BJ (cell line): ENCODE measurements at regions not wholly inside any gene's neighbourhood (a gene's known extent, or its start where the extent isn't known, plus 50 kb on each side); places are given as distances from the start of the nearest gene placed in this dataset.

Source experiments
- CTCF ChIA-PET: fragments of 350-600 bp; formaldehyde crosslinking; extraction: SDS; loops from one replicate; lab custom pipeline; 2021; ENCODE audit warnings: antibody characterized with exemption, inconsistent platforms; lab: Yijun Ruan, JAX
- POLR2A ChIA-PET: fragments of 300-600 bp; sonication (Branson Sonifier 250); formaldehyde crosslinking; extraction: SDS; loops from one replicate; lab custom pipeline; 2021; ENCODE audit warnings: antibody characterized with exemption; lab: Charles Lee
- DNase-seq: peaks from one replicate; pipeline ENCODE4 v3.0.0-alpha.2; 2011; ENCODE audit warnings: low read depth
- H3K27me3 ChIP-seq: 2 replicates; pipeline ENCODE4 v1.6.0; 2011; ENCODE audit warnings: low read length; ENCODE audit not compliant: control insufficient read depth, insufficient read depth
- H3K36me3 ChIP-seq: 2 replicates; pipeline ENCODE4 v1.5.1; 2011; ENCODE audit warnings: low read length; ENCODE audit not compliant: control insufficient read depth, insufficient read depth
- H3K4me3 ChIP-seq: 2 replicates; pipeline ENCODE4 v1.5.1; 2011; ENCODE audit warnings: low read depth, mild to moderate bottlenecking, control low read depth, low read length
- CTCF ChIP-seq: IDR thresholded peaks from 2 replicates; pipeline ENCODE4 v1.5.1; 2011; ENCODE audit warnings: low read depth, mild to moderate bottlenecking, control low read depth, inconsistent platforms, low read length, moderate library complexity; ENCODE audit not compliant: insufficient read depth

- CTCF ChIA-PET, result no interaction called here
- Histone ChIP-seq H3K4me3 (no peak overlapping the region), H3K36me3 (no peaks in the 10 kb centered on the region), H3K27me3 (no peaks in the 10 kb centered on the region)
- DNase-seq, result no peak
- no peak for TF ChIP-seq CTCF
- POLR2A ChIA-PET, result no interaction called here
These were observed 133.3 kb upstream of the TRPM3 start for GRCh38 chr9:71254592-71255277.

- no peaks in the 10 kb centered on the region for H3K27me3 ChIP-seq
- TF ChIP-seq CTCF, result no peak
- POLR2A ChIA-PET, result no interaction called here
- DNase-seq, result no peak
- CTCF ChIA-PET, result interaction anchor here (6.8 kb wide), 1 partner anchor 614 kb away, joined by 133 read pairs; no protein-coding TSS in a partner anchor
- no peak overlapping the region for H3K4me3 ChIP-seq
- H3K36me3 ChIP-seq, result no peaks in the 10 kb centered on the region
These were observed 131.6 kb upstream of the TRPM3 start for GRCh38 chr9:71253011-71253410.

- Histone ChIP-seq H3K36me3 (no peaks in the 10 kb centered on the region), H3K27me3 (no peaks in the 10 kb centered on the region), H3K4me3 (no peak overlapping the region)
- CTCF ChIA-PET, result interaction anchor here (0.7 to 6.8 kb wide), 8 partner anchors 13 to 611 kb away, joined by 3 to 133 read pairs (median 4); no protein-coding TSS in a partner anchor
- no peak for TF ChIP-seq CTCF
- POLR2A ChIA-PET, result no interaction called here
- DNase-seq, result no peak
These were observed 129.2 kb upstream of the TRPM3 start for GRCh38 chr9:71250581-71250980.

- Histone ChIP-seq H3K36me3 (no peaks in the 10 kb centered on the region), H3K27me3 (no peaks in the 10 kb centered on the region), H3K4me3 (no peak overlapping the region)
- peak; percentile 19 for DNase-seq
- peak; percentile 84 for TF ChIP-seq CTCF
- ChIA-PET CTCF (interaction anchor here (0.6 to 6.8 kb wide), 20 partner anchors 14 to 1552 kb away, joined by 3 to 133 read pairs (median 4); no protein-coding TSS in a partner anchor), POLR2A (no interaction called here)
These were observed 128.4 kb upstream of the TRPM3 start for GRCh38 chr9:71249729-71250317.

- CTCF ChIA-PET, result interaction anchor here (0.6 kb wide), 1 partner anchor 262 kb away, joined by 3 read pairs; no protein-coding TSS in a partner anchor
- DNase-seq, result no peak
- no peaks in the 10 kb centered on the region for H3K36me3 ChIP-seq
- H3K4me3 ChIP-seq, result no peak overlapping the region
- H3K27me3 ChIP-seq, result no peaks in the 10 kb centered on the region; the same call in 1 of the 2 replicates
- no peak for TF ChIP-seq CTCF
- POLR2A ChIA-PET, result no interaction called here
These were observed 124.2 kb upstream of the TRPM3 start for GRCh38 chr9:71245651-71246050.
